Smooth muscle cell of the brain vasculature (primary cell): ENCODE measurements at regions not wholly inside any gene's neighbourhood (a gene's known extent, or its start where the extent isn't known, plus 50 kb on each side); places are given as distances from the start of the nearest gene placed in this dataset.
"Not testable (repeated sequence)": the region's sequence is repeated elsewhere in the genome, so short reads cannot be mapped to it uniquely, and the experiment has no call there.

ENCODE experiments used
- DNase-seq: peaks from one replicate; pipeline ENCODE4 v3.0.0-alpha.2; 2012; ENCODE audit warnings: low read depth, low spot score

DNA sequence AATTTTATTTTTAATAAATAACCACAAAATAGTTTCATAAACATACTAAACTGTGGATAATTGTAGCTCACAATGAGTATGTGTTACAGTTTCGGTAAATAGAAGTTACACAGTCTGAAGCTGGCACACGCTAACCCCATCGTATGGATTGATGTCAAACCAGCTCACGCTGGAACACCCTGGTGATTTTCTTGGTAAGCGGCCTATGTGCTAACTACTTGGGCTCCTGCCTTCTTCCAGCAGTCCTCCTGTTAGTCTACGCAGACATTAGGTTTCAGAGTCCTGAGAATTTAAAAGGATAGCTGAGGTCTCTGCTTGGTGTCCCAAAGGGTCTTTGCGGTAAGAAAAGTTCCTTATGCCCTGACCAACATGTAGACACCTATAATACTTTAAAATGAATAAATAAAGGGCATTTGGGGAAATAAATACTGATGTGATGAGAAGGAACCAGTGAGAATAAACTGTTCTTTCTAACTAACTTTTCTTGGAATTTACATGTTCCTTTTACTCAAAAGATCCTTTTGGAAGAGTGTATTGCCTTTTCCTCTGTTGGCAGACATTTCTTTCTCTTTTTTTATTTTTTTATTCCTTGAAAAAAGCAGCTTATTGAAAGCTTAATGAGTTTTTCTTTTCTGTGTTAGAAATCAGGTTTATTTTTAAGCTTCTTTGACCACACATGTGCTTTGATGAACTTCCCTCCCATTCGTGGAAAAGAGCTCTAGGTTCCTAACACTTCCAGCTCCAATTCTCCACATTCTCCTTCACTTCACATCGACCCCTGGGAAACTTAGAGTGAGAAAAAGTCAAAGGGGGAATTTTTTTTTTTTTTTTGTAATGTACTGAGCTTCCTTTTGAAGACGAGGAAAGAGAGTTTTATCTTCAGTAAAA is 322.2 kb downstream of the IRS1 start:
- no peak for DNase-seq

DNA sequence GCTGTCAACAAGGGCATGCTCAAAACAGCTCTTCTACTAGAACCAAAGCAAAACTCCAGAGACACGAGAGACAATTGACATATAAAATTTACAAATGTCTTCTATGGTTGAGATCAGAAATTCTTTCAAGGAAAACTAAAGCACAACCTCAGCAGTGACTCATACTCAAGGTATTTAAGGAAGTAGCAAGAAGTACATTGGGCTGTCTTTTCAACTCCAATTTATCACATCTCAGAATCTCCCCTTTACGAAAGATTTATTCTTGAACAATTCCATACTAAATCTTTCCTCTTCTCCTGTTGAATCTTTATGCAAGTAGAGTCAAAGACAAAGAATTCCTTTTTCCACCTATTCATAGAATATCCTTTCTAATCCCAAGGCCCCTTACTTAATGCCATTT is 324.0 kb downstream of the IRS1 start:
- no peak for DNase-seq

DNA sequence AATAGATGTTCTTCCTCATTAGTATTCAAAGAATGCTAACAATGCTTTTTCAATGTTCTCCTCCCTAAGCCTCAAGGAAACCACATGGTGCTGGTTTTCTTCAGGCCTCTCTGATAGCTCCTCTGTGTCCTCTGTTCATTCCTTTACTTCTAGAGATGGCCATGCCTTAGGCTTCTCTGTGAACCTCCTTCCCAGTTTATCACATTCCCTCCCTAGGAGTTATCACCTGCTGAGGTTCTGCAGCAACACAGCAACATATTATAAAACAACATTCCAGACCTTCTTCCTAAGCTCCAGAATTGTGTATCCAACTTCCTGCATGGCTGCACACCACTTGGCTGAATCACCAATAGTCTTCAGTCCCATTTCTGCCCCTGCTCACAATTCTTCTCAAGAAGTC is 325.5 kb downstream of the IRS1 start:
- DNase-seq, result no peak

DNA sequence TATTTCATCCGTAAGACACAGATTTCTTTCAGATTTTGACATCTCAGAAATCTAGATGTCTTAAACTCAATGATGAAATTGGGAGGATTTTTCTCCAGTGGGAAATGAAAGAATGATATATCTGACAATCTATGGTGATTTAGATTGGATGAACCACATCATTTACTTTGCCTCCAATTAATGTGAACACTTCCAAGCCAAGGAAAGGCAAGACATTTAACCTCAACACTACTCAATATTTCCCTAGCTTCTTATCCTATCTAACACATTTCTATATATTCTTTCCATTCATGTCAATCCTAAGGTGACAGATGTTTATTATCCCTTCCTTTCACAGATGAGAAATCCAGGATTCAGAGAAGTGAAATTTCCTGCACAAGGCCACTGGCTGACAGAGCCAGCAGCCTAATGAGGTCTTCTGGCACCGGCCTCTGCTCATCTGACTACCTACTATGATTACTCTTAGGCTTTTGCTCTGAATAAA is 327.6 kb downstream of the IRS1 start:
- no peak for DNase-seq

DNA sequence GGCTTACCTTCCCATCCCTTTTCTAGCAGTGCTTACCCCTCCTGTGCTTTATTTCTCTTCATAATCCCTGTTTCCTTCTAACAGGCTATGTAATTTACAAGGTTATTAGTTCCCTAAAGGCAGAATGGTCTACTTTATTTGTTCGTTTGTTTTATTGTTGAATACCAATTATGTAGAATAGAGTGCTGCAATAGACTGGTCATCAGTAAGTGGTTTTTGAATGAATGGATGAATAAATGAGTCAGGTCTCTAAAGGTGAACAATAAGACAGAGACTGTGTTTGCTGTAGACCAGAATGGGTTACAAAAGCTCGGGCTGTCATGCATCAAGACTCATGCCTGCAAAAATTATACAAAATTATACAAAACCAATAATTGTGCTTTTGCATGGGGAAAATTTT is 332.0 kb downstream of the IRS1 start:
- no peak for DNase-seq

DNA sequence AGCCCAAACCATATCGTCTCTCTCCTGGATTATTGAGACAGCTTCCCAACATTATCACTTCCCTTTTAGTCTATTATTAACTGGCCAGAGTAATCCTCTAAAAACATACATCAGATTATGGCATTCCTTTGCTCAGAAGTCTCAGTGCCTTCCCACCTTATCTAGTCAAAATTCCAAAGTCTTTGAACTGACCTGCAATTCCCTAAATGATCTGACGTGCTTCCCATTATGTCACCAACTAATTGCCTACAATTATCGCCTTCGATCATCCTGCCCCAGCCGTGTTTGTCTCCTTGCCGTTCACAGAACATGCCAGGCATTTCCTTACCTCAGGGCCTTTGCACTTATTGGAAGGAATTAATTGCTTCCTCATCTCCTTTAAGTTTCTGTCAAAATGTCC is 332.4 kb downstream of the IRS1 start:
- DNase-seq, result no peak

DNA sequence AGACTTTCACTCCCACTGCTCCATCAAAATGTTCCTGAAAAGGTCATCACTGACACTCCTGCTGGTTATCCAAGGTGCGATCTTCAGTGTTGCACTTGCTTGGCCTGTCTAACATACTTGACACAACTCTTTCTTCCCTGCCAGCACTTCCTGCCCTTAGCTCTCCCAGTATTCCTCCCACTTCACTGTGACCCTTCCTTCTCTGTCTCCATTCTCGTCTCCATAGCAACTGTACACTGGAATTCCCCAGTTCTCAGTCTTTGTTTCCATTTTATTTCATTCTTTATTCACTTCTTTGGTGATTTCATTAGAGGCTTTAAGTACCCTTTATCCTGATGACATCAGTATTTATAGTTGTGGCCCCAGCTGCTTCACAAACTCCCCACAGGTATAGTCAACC is 333.0 kb downstream of the IRS1 start:
- DNase-seq, result no peak

DNA sequence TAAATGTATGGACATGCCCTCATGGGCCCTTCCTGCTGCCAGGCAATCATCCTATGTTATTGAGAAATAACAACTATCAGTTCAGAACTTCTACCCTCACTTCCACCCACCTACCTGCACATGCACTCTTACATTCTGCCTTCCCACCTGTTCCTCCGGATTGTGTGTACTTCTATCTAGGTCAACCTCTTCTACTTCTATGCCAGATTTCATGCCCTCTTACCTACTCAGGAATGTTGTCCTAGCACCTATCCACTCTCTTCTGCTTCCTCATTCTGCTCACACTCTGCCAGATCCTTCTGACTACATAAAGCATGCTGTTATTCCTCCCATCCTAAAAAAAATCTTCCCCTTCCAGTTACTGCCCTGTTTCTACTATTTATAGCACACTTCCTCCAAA is 333.5 kb downstream of the IRS1 start:
- no peak for DNase-seq

DNA sequence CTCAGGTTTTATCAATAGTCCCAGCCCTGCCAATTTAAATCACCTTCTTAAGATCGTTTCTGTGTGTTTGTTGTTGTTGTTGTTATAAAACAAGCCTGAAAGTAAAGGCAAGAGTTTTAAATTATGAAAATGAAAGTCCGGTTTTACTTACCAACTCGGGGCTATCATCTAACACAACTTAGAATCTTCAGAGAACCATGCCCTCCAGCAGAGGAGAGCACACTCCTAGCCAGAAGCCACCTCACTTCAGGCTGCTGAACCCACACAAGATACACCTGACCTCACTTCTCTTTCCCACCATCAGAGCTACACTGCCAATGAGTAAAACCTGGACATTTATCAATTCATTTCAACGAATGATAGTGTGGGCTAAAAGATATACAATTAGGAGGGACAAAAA is 335.2 kb downstream of the IRS1 start:
- DNase-seq, result no peak

DNA sequence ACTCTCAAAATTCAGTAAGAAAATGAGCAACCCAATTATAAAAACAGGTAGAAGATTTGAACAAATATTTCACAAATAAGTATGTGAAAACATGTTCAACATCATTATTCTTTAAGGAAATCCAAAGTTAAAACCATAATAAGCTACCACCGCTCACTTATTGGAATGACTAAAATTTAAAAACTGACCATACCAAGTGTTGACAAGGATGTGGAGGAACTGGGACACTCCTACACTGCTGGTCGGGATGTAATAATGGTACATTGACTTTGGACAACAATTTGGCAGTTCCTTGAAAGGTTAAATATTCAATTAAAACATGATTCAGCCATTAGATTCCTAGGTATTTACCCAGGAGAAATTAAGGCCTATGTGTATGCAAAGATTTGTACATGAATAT is 336.5 kb downstream of the IRS1 start:
- no peak for DNase-seq

DNA sequence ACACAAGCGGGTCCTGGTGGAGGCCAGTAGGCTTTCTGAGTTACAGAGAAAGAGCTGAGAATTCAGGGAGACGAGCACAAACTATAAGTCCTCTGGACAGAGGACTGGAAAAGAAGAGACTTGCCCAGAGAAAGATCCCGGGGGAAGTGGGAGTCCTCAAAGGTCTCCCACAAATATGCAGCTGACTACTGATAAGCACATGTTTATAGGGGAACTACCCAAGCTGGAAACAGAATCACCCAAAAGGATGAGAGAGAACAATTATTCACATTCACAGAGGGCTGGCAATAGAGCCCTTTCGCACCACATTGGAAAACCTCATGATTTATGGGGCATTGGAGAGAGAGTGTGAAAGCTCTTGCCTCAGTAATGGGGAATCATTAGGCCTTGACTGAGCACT is 337.6 kb downstream of the IRS1 start:
- no peak for DNase-seq

GRCh38 chr2:226456144-226456543 is 343.5 kb downstream of the IRS1 start:
- DNase-seq, result not testable (repeated sequence)

DNA sequence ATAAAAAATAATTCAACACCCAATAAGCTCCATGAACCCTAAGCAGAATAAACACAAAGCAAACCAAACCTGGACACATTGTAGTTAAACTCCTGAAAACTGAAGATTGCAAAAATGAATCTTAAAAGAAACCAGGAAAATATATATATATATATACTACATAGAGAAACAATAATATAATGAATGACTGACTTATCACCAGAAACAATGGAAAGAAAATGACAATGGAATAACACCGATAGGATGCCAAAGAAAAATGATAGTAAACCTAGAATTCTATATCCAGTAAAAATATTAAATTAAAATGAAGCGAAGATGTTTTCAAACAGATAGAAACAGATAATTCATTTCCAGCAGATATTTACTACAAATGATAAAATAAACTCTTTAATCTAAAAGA is 346.9 kb downstream of the IRS1 start:
- DNase-seq, result no peak

GRCh38 chr2:226451486-226451885 is 348.1 kb downstream of the IRS1 start:
- DNase-seq, result no peak

- no peak for DNase-seq
Measured at GRCh38 chr2:226450141-226450540, 349.5 kb downstream of the IRS1 start.

DNA sequence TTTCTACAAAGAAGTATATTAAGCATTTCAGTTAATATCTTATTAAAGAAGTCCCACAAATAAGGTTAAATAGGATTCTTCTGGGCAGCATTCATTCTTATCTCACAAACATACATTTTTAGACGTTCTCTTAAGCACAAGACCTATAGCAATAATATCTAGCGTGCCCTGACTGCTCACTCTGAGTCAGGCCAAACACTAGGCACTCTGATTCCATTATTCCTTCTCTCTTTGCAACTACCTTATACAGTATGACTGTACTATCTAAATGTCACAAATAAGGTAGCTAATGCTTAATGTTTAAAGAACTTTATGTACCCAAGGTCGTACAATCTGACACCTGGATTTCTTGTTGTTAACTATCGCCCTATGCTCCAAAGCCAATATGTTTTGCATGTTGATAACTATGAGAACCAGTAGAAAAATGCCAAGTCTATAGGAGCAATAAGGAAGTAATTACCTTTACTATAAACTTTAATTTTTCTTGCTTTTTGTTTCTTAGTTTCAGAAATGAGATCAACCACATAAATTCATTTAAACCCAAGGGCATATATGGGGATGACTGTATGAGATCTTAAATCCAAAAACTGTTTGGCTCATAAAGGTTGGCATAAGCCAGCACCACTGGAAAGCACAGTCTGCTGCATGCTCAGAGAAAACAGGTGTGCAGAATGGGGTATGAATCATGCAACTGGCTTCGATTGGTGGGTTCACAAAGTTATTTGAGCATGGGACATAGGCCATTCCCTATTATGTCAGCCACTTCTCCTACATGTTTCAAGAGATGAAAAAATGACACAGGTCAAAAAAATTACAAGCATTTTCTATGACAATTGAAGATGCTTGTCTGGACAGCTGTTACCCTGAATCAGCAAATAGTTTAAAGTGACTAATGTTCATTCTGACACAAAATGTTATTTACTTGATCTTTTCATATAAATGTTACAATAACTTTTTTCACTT is 352.0 kb downstream of the IRS1 start:
- DNase-seq, result no peak

DNA sequence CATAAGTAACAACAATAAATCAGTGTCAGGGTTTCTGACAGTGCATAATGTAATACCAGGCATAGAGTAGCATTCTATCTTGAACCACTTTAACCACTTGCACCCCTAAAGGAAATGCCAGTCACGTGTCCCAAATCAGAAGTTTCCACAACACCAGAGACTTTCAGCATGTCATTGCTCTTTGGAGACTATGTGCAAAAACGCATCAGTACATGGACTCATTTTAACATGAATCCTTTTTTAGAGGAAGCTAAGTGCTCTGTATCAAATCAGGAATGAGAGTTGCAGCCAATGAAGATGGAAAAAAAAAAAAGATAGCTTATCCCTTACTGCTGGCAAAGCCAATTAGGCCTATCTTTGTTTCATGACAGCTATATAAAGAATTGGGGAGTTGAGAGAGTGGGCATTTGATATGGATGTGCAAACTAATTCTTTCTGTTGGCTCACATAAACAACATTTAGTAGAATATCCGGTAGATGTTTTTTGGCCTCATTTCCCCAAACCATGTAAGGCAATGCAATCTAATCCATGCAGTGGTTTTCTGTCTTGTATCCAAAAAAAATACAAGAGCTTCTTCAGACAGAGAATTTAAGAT is 353.1 kb downstream of the IRS1 start:
- no peak for DNase-seq

GRCh38 chr2:226445216-226445861 is 354.3 kb downstream of the IRS1 start:
- DNase-seq, result no peak

DNA sequence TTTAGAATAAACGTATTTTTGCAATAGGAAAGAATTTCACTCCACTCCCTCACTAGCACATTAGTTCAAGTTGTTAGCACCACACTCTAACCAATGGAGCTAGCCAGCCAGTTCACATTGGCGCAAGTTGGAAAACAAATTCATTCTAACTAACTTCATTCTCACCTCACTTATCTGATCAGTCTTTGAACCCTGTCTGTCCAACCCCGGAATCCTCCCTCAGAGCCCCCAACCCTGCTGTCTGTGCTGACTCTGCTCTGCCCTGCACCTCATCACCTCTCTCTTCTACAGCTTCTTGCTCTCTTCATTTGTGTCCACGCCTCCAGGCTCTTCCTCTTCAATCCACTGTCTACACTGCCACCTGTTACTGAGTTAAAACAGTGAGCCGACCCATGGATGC is 356.5 kb downstream of the IRS1 start:
- no peak for DNase-seq

DNA sequence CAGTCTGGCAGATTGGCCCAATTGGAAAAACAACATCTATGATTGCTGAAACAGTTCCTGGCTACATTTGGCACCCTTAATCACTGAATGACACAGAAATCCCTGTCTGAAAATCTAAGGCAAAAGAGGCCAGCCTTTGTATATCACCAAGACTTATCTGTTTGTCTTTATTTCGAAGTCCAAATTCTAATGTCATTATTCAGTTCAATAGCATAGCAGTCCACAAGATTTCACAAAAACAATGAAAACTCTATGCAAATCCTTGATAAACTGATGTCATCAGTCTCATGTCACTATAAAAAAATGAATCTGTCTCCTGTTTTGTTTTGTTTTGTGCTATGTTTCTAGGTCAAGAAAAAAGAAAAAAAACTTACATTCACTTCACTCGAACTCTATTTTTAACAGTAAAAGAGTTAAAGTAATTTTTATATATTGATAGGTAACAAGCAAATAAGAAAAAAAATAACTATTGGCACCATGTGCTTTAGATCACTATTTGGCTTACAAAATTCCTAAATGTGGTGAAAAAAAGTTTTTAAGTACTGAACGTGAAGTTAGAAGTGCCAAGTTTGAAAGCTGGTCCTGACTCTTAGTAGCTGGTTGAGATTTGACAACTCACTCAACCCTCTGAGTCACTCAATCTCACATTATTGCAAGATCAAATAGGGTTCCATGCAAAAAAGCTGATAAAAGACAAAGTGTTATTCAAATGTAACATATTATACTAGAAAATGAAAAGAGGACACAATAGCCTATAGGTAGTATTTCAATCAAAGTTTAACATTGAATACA is 359.3 kb downstream of the IRS1 start:
- DNase-seq, result no peak

DNA sequence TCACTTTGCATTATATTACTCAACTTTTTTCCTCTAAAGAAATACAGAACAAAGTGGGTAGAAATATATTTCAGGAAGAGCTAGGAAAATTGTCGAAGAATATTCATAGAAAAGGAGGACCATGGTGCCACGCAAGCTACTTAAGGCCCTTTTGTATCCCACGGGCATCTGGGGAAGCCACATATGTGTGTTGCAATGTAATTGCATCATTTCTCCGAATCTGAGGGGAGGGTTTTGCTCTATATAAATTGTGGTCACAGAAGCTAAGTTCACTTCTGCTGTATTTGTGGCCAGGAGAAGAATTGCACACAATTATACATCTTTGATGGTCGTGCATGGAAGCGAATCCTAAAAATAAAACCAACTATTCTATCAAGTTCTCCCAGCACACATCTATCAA is 360.3 kb downstream of the IRS1 start:
- no peak for DNase-seq
